ENCODE measurements at regions not wholly inside any gene's neighbourhood (a gene's known extent, or its start where the extent isn't known, plus 50 kb on each side); places are given as distances from the start of the nearest gene placed in this dataset.
"Not testable (repeated sequence)": the region's sequence is repeated elsewhere in the genome, so short reads cannot be mapped to it uniquely, and the experiment has no call there.

DNA sequence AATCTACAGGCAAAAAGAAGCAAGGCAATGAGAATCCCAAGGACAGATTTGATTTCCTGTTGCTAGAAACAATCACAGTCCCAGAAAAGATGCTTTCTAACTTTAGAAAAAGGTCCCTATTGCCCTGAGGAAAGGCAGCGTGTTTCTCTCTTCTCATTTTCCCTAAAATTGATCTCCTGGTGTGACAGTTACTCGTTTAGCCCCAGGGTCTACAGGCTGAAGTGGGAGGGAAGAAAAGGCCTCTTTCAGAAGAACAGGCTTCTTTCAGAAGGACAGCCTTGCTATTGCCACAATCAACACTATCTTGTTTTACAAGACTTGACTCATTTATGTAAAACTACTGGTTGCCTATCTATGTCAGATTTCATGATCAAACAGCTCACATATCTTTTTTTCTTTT is 121.8 kb upstream of the OR4E1 start:
- H3K36me3 ChIP-seq (replicated peaks; ENCODE audit: low read depth, low read length) = no peaks in the 10 kb centered on the region
- peaks cover 21% of the 10 kb centered on the region for H3K27me3 ChIP-seq (ENCODE audit: low read depth, low read length)
- no peak overlapping the region for H3K9ac ChIP-seq (ENCODE audit: low read length)
- H4K20me1 ChIP-seq (ENCODE audit: insufficient read depth, low read length) = no peaks in the 10 kb centered on the region
- no peaks in the 10 kb centered on the region for H3K4me1 ChIP-seq (ENCODE audit: low read length)
- no peak overlapping the region for H3K4me2 ChIP-seq (ENCODE audit: low read length)
- TF ChIP-seq, protein P1, sequence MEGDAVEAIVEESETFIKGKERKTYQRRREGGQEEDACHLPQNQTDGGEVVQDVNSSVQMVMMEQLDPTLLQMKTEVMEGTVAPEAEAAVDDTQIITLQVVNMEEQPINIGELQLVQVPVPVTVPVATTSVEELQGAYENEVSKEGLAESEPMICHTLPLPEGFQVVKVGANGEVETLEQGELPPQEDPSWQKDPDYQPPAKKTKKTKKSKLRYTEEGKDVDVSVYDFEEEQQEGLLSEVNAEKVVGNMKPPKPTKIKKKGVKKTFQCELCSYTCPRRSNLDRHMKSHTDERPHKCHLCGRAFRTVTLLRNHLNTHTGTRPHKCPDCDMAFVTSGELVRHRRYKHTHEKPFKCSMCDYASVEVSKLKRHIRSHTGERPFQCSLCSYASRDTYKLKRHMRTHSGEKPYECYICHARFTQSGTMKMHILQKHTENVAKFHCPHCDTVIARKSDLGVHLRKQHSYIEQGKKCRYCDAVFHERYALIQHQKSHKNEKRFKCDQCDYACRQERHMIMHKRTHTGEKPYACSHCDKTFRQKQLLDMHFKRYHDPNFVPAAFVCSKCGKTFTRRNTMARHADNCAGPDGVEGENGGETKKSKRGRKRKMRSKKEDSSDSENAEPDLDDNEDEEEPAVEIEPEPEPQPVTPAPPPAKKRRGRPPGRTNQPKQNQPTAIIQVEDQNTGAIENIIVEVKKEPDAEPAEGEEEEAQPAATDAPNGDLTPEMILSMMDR (IDR thresholded peaks at IDR 0.05; ENCODE audit: low read depth, low read length) = no peak
- no peak for TF ChIP-seq EZH2phosphoT487 (IDR thresholded peaks at IDR 0.05; ENCODE audit: low read depth)
- H3K4me3 ChIP-seq (ENCODE audit: low read length) = no peak overlapping the region
- no peak overlapping the region for H2AFZ ChIP-seq (ENCODE audit: low read depth, low read length)
- no peaks in the 10 kb centered on the region for H3K79me2 ChIP-seq (ENCODE audit: low read length)
- H3K9me3 ChIP-seq (ENCODE audit: insufficient read depth, low read length) = no peaks in the 10 kb centered on the region
- H3K27ac ChIP-seq (ENCODE audit: low read length) = no peak overlapping the region

DNA sequence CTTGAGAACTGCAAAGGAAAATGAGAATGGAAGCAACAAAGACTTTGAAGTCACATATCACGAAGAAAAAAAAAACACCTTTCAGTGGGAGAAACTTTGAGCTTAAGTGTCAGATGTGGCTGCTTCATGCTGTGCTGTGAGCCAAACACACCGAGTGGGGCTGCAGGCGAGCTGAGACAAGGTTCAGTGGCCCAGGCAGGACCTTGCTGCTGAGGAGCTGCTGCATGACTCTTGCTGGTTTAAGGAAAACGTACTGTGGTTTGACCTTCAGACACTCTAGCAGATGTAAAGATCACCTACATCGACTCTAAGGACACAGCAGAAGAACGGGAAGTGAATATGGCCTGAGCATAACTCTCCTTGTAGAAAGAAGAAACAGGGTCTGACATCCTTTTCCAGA is 118.1 kb upstream of the OR4E1 start:
- H3K27ac ChIP-seq (ENCODE audit: low read length) = no peak overlapping the region
- H3K4me3 ChIP-seq (ENCODE audit: low read length) = no peak overlapping the region
- H3K4me1 ChIP-seq (ENCODE audit: low read length) = no peaks in the 10 kb centered on the region
- no peaks in the 10 kb centered on the region for H4K20me1 ChIP-seq (ENCODE audit: insufficient read depth, low read length)
- no peak overlapping the region for H2AFZ ChIP-seq (ENCODE audit: low read depth, low read length)
- H3K36me3 ChIP-seq (replicated peaks; ENCODE audit: low read depth, low read length) = no peaks in the 10 kb centered on the region
- no peak overlapping the region for H3K4me2 ChIP-seq (ENCODE audit: low read length)
- TF ChIP-seq EZH2phosphoT487 (IDR thresholded peaks at IDR 0.05; ENCODE audit: low read depth) = no peak
- TF ChIP-seq, protein P1 (IDR thresholded peaks at IDR 0.05; ENCODE audit: low read depth, low read length) = no peak
- no peaks in the 10 kb centered on the region for H3K9me3 ChIP-seq (ENCODE audit: insufficient read depth, low read length)
- no peak overlapping the region for H3K9ac ChIP-seq (ENCODE audit: low read length)
- H3K79me2 ChIP-seq (ENCODE audit: low read length) = no peaks in the 10 kb centered on the region
- H3K27me3 ChIP-seq (ENCODE audit: low read depth, low read length) = peaks cover 3% of the 10 kb centered on the region; the same call in 1 of the 2 replicates

DNA sequence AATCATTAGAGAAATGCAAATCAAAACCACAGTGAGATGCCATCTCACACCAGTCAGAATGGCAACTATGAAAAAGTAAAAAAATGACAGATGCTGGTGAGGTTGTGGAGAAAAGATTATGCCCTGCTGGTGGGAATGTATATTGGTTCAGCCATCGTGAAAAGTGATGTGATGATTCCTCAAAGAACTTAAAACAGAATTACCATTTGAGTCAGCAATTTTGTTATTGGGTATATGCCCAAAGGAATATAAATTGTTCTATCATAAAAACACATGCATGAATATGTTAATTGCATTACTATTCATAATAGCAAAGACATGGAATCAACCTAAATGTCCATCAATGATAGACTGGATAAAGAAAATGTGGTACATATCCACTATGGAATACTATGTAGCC is 115.1 kb upstream of the OR4E1 start:
- not testable (repeated sequence) for H3K27me3 ChIP-seq (ENCODE audit: low read depth, low read length); H3K36me3 ChIP-seq (replicated peaks; ENCODE audit: low read depth, low read length); H3K4me1 ChIP-seq (ENCODE audit: low read length); H3K27ac ChIP-seq (ENCODE audit: low read length); H3K9ac ChIP-seq (ENCODE audit: low read length); H3K79me2 ChIP-seq (ENCODE audit: low read length); H3K4me3 ChIP-seq (ENCODE audit: low read length); H3K4me2 ChIP-seq (ENCODE audit: low read length); H4K20me1 ChIP-seq (ENCODE audit: insufficient read depth, low read length); H2AFZ ChIP-seq (ENCODE audit: low read depth, low read length); H3K9me3 ChIP-seq (ENCODE audit: insufficient read depth, low read length)

DNA sequence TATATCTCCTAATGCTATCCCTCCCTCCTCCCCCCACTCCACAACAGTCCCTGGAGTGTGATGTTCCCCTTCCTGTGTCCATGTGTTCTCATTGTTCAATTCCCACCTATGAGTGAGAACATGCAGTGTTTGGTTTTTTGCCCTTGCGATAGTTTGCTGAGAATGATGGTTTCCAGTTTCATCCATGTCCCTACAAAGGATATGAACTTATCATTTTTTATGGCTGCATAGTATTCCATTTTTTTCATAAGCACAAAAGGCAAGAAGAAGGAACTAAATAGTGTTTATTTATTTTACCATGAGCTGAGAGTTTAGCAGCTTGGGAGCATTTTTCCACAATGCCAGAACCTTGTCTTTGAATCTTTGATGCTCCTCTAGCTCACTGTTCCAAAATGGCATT is 113.6 kb upstream of the OR4E1 start:
- H4K20me1 ChIP-seq (ENCODE audit: insufficient read depth, low read length); H3K4me3 ChIP-seq (ENCODE audit: low read length); H3K27ac ChIP-seq (ENCODE audit: low read length); H3K27me3 ChIP-seq (ENCODE audit: low read depth, low read length); H3K36me3 ChIP-seq (replicated peaks; ENCODE audit: low read depth, low read length); H3K4me2 ChIP-seq (ENCODE audit: low read length); H3K4me1 ChIP-seq (ENCODE audit: low read length); H2AFZ ChIP-seq (ENCODE audit: low read depth, low read length); H3K79me2 ChIP-seq (ENCODE audit: low read length); H3K9ac ChIP-seq (ENCODE audit: low read length); H3K9me3 ChIP-seq (ENCODE audit: insufficient read depth, low read length): not testable (repeated sequence)

DNA sequence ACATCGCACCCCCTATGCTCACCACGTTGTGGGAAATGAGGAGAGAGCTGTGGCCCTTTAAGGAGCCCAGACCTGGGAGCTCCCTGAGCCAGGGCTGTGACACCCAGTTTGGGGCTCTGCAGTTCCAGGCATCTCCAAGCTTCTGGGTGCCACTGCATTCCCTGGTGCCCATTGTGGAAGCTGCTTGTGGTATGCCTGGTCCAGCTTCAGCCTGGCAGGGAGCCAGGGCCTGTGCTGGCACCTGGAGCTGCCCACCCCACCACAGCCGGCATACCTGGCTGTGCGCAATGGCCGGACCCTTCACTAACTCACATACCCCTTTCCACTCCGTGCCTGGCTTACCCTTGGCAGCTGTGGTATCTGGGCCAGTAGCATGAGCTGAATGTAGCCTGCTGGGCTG is 107.9 kb upstream of the OR4E1 start:
- no peaks in the 10 kb centered on the region for H3K36me3 ChIP-seq (replicated peaks; ENCODE audit: low read depth, low read length)
- H3K27ac ChIP-seq (ENCODE audit: low read length) = no peak overlapping the region
- no peaks in the 10 kb centered on the region for H3K9me3 ChIP-seq (ENCODE audit: insufficient read depth, low read length)
- no peak overlapping the region for H3K4me2 ChIP-seq (ENCODE audit: low read length)
- H3K27me3 ChIP-seq (ENCODE audit: low read depth, low read length) = peaks cover 2% of the 10 kb centered on the region
- H3K4me3 ChIP-seq (ENCODE audit: low read length) = no peak overlapping the region
- no peak overlapping the region for H2AFZ ChIP-seq (ENCODE audit: low read depth, low read length)
- no peaks in the 10 kb centered on the region for H3K4me1 ChIP-seq (ENCODE audit: low read length)
- H3K9ac ChIP-seq (ENCODE audit: low read length) = no peak overlapping the region
- H3K79me2 ChIP-seq (ENCODE audit: low read length) = no peaks in the 10 kb centered on the region
- TF ChIP-seq, protein P1 (IDR thresholded peaks at IDR 0.05; ENCODE audit: low read depth, low read length) = no peak
- no peak for TF ChIP-seq EZH2phosphoT487 (IDR thresholded peaks at IDR 0.05; ENCODE audit: low read depth)
- H4K20me1 ChIP-seq (ENCODE audit: insufficient read depth, low read length) = no peaks in the 10 kb centered on the region

Data from OCI-LY3 (cell line).